PC-9 (cell line): ENCODE measurements at regions not wholly inside any gene's neighbourhood (a gene's known extent, or its start where the extent isn't known, plus 50 kb on each side); places are given as distances from the start of the nearest gene placed in this dataset.

ENCODE experiments used
- BruUV-seq: library from RNA; stranded (reverse); fragments of 400-500 nt; replicated peaks from 2 replicates; lab custom pipeline; 2021; lab: Mats Ljungman, UMichigan
- CTCF ChIA-PET: fragments of 300-600 bp; sonication (Branson Sonifier 250); formaldehyde crosslinking; loops from one replicate; lab custom pipeline; 2022; ENCODE audit warnings: antibody characterized with exemption; lab: Charles Lee
- POLR2A ChIA-PET: fragments of 300-600 bp; sonication (Branson Sonifier 250); formaldehyde crosslinking; loops from one replicate; lab custom pipeline; 2022; ENCODE audit warnings: antibody characterized with exemption; ENCODE audit not compliant: unreplicated experiment; lab: Charles Lee
- DNase-seq, 2 experiments: peaks; one replicate each; pipeline versions ENCODE4 v3.0.0 to v3.0.0-alpha.2; 2015 to 2022; ENCODE audit warnings: mixed read lengths in 1 of 2
- H2AFZ ChIP-seq: fragments of 200-600 bp; sonication (generic); 2 replicates; pipeline ENCODE4 v1.8.1; 2017; ENCODE audit warnings: antibody characterized with exemption
- H3F3A ChIP-seq: fragments of 200-600 bp; sonication (generic); 2 replicates; pipeline ENCODE4 v1.8.1; 2017; ENCODE audit warnings: antibody characterized with exemption, mild to moderate bottlenecking, low read depth; ENCODE audit not compliant: insufficient read depth
- H3K27ac ChIP-seq: fragments of 200-600 bp; sonication (generic); 2 replicates; pipeline ENCODE4 v1.6.1; 2016; ENCODE audit warnings: mixed run types
- H3K27me3 ChIP-seq: fragments of 200-600 bp; sonication (generic); 2 replicates; pipeline ENCODE4 v1.6.1; 2016; ENCODE audit warnings: low read depth, mixed run types; ENCODE audit not compliant: insufficient read depth
- H3K36me3 ChIP-seq: fragments of 200-600 bp; sonication (generic); 2 replicates; pipeline ENCODE4 v1.6.1; 2016; ENCODE audit warnings: low read depth, mixed run types
- H3K4me1 ChIP-seq: fragments of 200-600 bp; sonication (generic); replicated peaks from 2 replicates; pipeline ENCODE4 v1.6.1; 2016; ENCODE audit warnings: mixed run types; ENCODE audit not compliant: insufficient read depth
- H3K4me2 ChIP-seq: fragments of 200-600 bp; sonication (generic); 2 replicates; pipeline ENCODE4 v1.6.1; 2017; ENCODE audit warnings: mixed run types
- H3K4me3 ChIP-seq: fragments of 200-600 bp; sonication (generic); 2 replicates; pipeline ENCODE4 v1.6.1; 2016; ENCODE audit warnings: mixed run types
- H3K79me2 ChIP-seq: fragments of 200-600 bp; sonication (generic); 2 replicates; pipeline ENCODE4 v1.6.1; 2017; ENCODE audit warnings: low read depth, mixed run types
- H3K9me2 ChIP-seq: fragments of 200-600 bp; sonication (generic); 2 replicates; pipeline ENCODE4 v1.8.1; 2017; ENCODE audit warnings: mild to moderate bottlenecking; ENCODE audit not compliant: insufficient read depth
- H3K9me3 ChIP-seq: fragments of 200-600 bp; sonication (generic); 2 replicates; pipeline ENCODE4 v1.8.1; 2016; ENCODE audit warnings: low read depth; ENCODE audit not compliant: insufficient read depth
- H4K20me1 ChIP-seq: fragments of 200-600 bp; sonication (generic); 2 replicates; pipeline ENCODE4 v1.8.1; 2017; ENCODE audit not compliant: insufficient read depth
- CTCF ChIP-seq: fragments of 200-600 bp; sonication (generic); conservative IDR thresholded peaks from 2 replicates; pipeline ENCODE4 v1.6.1; 2017; ENCODE audit warnings: mixed run types, antibody characterized with exemption, mild to moderate bottlenecking, moderate library complexity
- EZH2 ChIP-seq: fragments of 200-600 bp; sonication (generic); IDR thresholded peaks from 2 replicates; pipeline ENCODE4 v1.8.0; 2017; ENCODE audit warnings: antibody characterized with exemption, low read depth
- intact Hi-C: fragments of 100-400 bp; cut with micrococcal nuclease; formaldehyde crosslinking; loops from one replicate; pipeline ENCODE4 v1.10.0; 2022; ENCODE audit not compliant: unreplicated experiment

DNA sequence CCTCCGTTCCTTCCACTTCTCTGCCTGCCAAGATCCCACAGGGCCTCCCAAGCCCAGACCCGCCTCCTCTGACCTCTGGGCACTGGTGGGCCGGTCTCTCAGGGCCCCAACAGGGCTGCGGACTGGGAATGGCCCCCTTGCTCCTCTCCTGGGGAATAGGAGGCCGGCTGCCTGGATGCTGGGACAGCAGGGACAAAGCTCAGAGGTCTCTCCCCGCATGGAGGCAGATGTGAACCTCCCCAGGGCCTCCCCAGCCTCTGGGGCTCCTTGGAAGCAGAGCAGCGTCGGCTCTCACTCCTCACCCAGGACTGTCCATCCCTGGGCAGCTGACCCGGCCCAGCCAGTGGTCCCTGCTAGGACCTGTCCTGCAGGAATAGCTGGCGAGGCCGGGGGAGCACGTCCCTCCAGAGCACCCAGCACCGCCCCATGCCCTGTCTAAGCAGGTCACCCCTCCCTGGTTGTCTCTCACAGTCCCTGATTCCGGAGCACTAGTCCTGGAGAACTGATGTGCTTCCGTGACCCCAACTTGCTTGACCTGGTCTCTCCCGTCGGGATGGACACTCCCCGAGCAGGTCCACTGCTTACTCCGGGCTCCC lies 85.8 kb downstream of the RTL6 start:
- H3K27ac ChIP-seq = no peak overlapping the region
- H3K4me1 ChIP-seq = no peaks in the 10 kb centered on the region
- TF ChIP-seq EZH2 (no peak), CTCF (no peak)
- CTCF ChIA-PET = no interaction called here
- H3K9me2 ChIP-seq = no peaks in the 10 kb centered on the region; the same call in 1 of the 2 replicates
- DNase-seq = no peak
- no peaks in the 10 kb centered on the region for H3F3A ChIP-seq
- no peak overlapping the region for H3K4me2 ChIP-seq
- intact Hi-C loops = no loop called here
- H2AFZ ChIP-seq = no peak overlapping the region
- no peaks in the 10 kb centered on the region; the same call in 1 of the 2 replicates for H3K9me3 ChIP-seq
- peaks cover 4% of the 10 kb centered on the region; the same call in 1 of the 2 replicates for H3K27me3 ChIP-seq
- H3K79me2 ChIP-seq = no peaks in the 10 kb centered on the region
- no peaks in the 10 kb centered on the region for H3K36me3 ChIP-seq
- no peaks in the 10 kb centered on the region for H4K20me1 ChIP-seq
- POLR2A ChIA-PET = no interaction called here
- H3K4me3 ChIP-seq = no peak overlapping the region
- no TSS peak for BruUV-seq

DNA sequence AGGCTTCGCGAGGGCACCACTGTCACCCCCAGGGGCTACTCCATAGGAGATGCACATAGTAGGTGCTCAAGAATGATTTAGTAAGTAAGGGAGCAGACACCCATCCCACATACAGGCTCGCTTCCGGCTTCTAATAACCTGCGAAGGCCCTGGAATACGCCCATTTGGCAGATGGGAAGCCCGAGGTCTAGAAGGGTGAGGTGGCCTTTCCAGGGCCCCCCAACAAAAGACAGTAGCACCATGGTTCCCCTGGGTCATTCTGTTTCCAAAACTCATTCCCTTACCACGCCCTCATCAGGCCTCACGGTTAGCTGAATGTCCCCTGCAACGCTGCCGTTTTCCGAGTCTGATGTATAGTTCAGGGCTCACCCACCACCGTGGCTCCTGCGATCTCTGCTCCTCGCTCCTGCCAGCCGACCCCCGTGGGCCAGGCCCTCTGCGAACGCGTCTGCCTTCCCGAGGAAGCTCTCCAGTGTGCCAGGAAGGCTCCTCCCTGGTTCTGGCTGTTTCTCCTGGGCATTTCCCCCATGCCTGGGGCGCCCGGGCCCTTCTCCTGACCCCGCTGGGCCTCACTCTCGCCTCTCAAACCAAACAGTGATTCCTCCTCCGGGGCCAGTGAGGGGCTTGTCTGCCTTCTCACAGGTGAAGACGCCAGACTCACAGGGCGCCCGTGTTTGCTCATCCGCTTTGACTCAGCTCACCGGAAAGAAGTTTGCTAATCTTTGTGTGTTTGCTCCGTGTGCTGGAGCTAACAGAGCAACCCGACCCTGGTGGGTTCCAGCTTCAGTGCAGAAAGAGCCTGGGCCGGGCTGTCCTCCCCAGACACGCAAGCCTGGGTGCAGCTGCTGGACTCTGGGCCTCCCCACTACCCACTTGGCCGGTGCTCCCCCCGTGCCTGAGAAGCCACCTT lies 86.6 kb downstream of the RTL6 start:
- intact Hi-C loops = no loop called here
- Histone ChIP-seq H3K9me2 (no peaks in the 10 kb centered on the region; the same call in 1 of the 2 replicates), H3K4me3 (no peak overlapping the region), H3K4me1 (no peaks in the 10 kb centered on the region), H3K9me3 (no peaks in the 10 kb centered on the region; the same call in 1 of the 2 replicates), H4K20me1 (no peaks in the 10 kb centered on the region), H3K36me3 (no peaks in the 10 kb centered on the region), H3F3A (no peaks in the 10 kb centered on the region), H3K27ac (no peak overlapping the region), H3K27me3 (peaks cover 4% of the 10 kb centered on the region; the same call in 1 of the 2 replicates), H3K4me2 (no peak overlapping the region), H3K79me2 (no peaks in the 10 kb centered on the region), H2AFZ (no peak overlapping the region)
- peak in 1 of 2 experiments; percentile 12 for DNase-seq
- ChIA-PET POLR2A (no interaction called here), CTCF (no interaction called here)
- TF ChIP-seq CTCF (no peak), EZH2 (no peak)
- no TSS peak for BruUV-seq

GRCh38 chr22:44410451-44410991 lies 87.5 kb downstream of the RTL6 start:
- no peaks in the 10 kb centered on the region for H3K9me2 ChIP-seq
- no peak overlapping the region for H2AFZ ChIP-seq
- no TSS peak for BruUV-seq
- H3K27ac ChIP-seq = no peak overlapping the region
- H4K20me1 ChIP-seq = no peaks in the 10 kb centered on the region
- H3K4me1 ChIP-seq = no peaks in the 10 kb centered on the region
- H3K27me3 ChIP-seq = peaks cover 4% of the 10 kb centered on the region; the same call in 1 of the 2 replicates
- ChIA-PET POLR2A (no interaction called here), CTCF (no interaction called here)
- H3F3A ChIP-seq = no peaks in the 10 kb centered on the region
- DNase-seq = no peak
- no peaks in the 10 kb centered on the region for H3K9me3 ChIP-seq
- no peak overlapping the region for H3K4me3 ChIP-seq
- no peaks in the 10 kb centered on the region for H3K79me2 ChIP-seq
- H3K4me2 ChIP-seq = no peak overlapping the region
- H3K36me3 ChIP-seq = no peaks in the 10 kb centered on the region
- TF ChIP-seq EZH2 (no peak), CTCF (no peak)
- intact Hi-C loops = no loop called here
